C4-2B (cell line): ENCODE measurements at regions not wholly inside any gene's neighbourhood (a gene's known extent, or its start where the extent isn't known, plus 50 kb on each side); places are given as distances from the start of the nearest gene placed in this dataset.

Experiments used
- CTCF ChIP-seq: fragments of 450-650 bp; conservative IDR thresholded peaks from 2 replicates; pipeline ENCODE4 v1.5.1; 2017; ENCODE audit warnings: mild to moderate bottlenecking
- ZFX ChIP-seq: fragments of 450-650 bp; IDR thresholded peaks from 2 replicates; pipeline ENCODE4 v1.6.1; 2017

- TF ChIP-seq CTCF (no peak), ZFX (no peak)
These were observed 149.6 kb downstream of the C11orf91 start for GRCh38 chr11:33551051-33551450.
